KG1 (cell line): ENCODE measurements at regions not wholly inside any gene's neighbourhood (a gene's known extent, or its start where the extent isn't known, plus 50 kb on each side); places are given as distances from the start of the nearest gene placed in this dataset.

Experiments
- DNase-seq: peaks from one replicate; lab custom pipeline; 2025; lab: John Stamatoyannopoulos, UW

DNA sequence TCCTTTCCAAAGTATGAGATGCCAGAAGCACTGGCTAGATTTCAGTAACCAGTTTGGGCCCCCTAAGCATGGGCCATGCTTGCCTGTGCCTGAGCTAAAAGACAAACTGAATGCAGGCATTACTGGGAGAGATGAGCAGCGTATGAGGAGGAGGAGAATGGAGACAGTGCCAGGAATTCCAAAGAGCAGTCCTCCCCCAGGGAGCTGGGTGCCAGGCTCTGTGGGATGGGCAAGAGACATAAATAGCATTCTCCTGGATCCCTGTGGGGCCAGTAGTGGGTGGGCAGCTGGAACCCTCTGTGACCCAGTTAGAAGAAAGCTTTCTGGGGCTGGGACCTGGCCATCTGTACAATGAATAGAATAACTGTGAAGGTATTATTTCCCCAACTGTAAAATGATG, 235.6 kb downstream of the KCNA4 start:
- no peak for DNase-seq

GRCh38 chr11:29780756-29781155, 236.1 kb downstream of the KCNA4 start:
- DNase-seq, result no peak

GRCh38 chr11:29773656-29774264, 243.1 kb downstream of the KCNA4 start:
- no peak for DNase-seq

DNA sequence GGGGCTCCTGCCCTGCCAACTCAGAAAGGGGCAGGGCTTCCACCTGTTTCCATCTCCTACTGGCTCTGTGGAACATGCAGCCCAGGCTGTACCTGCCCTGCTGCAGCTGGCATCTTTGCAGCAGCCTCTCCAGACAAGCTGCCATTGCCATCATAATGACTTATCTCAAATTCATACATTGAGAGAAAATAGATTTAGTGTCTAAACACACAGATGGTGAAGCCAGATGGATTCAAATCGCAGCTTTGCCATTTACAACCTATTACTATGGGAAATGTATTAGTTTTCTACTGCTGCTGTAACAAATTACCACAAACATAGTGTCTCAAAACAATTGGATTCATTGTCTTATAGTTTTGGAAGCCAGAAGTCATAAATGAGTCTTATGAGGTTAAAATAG, 260.0 kb downstream of the KCNA4 start:
- no peak for DNase-seq

DNA sequence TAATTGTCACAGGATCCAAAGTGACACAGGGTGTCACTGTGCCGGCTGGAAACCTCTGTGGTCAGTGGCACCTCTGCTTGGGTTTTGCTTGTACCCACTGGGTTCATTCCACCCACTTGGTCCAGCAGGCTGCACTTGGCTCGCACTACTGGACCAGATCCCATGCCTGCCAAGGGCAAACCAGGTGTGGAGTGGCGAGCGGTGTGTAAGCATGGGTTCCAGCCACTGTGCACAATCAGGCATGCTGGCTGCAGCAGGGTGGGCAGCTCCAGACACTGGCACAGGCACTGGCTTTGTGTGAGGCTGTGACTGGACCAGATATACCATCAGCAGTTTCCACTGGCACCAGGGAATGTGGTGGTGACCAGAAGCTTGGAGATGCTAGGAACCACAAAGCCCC, 261.4 kb downstream of the KCNA4 start:
- DNase-seq, result no peak

GRCh38 chr11:29751618-29752017, 265.2 kb downstream of the KCNA4 start:
- no peak for DNase-seq

GRCh38 chr11:29750392-29750791, 266.4 kb downstream of the KCNA4 start:
- no peak for DNase-seq

GRCh38 chr11:29734287-29734686, 282.5 kb downstream of the KCNA4 start:
- no peak for DNase-seq

GRCh38 chr11:29713831-29714320, 303.0 kb downstream of the KCNA4 start:
- DNase-seq, result no peak

GRCh38 chr11:29712616-29713015, 304.2 kb downstream of the KCNA4 start:
- no peak for DNase-seq

DNA sequence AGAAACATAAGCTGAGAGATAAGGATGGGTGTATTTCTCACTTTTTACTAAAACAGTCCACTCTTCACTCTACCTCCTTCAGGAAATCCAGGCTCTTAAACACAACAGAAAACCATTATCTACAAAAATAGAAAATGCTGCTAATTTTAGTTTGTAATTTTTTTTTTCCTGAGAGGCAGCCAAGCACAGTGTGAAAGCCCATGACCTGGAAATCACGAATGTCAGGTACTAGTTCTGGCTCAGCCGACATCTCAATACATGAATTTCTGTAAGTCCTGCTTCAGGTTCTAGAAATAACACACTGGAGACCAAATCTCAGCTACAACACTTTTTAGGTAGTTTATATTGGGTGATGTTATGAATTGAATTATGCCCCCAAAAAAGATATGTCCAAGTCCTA, 308.9 kb downstream of the KCNA4 start:
- DNase-seq, result no peak

GRCh38 chr11:29685361-29685760, 331.5 kb downstream of the KCNA4 start:
- no peak for DNase-seq

DNA sequence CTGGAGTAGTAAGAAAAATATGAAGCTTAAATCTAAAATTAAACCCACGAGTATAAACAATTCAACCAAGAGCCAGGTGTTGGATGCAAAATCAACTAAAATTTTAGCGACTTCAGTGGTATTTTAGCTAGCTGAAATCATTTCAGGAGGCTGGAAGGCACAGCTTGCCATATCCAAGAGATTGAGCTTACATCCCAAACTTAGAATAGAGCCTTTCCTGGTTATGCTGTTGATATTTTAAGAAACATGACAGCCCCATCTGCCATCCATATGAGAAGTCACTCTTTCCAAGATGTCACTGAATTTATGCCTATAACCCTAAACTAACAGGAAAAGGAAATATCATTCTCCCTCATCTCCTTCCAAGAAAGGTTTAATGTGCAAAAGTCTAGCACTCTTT, 334.0 kb downstream of the KCNA4 start:
- no peak for DNase-seq

GRCh38 chr11:29679996-29680395, 336.8 kb downstream of the KCNA4 start:
- no peak for DNase-seq

- DNase-seq, result no peak
These were observed 339.8 kb downstream of the KCNA4 start for GRCh38 chr11:29676993-29677392.

- DNase-seq, result no peak
These were observed 347.5 kb downstream of the KCNA4 start for GRCh38 chr11:29669310-29669709.

GRCh38 chr11:29657709-29658108, 359.1 kb downstream of the KCNA4 start:
- DNase-seq, result no peak

DNA sequence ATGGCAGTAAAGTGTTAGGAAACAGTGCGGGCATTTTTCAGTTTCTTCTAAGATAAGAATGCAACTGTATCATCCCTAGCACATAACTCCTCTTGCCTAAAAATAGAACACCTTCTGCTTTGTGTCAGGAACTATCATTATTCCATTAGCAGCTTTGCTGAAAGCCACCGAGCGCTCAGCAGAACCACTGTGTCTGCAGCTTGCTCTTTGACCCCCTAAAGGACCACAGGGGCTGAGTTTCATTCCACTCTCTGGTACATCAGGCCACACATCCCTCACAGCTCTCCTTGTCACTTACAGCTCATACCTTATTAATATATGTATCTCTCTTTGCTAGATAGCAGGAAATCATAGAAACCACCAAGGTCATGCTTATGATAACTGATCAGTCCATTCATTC, 360.2 kb downstream of the KCNA4 start:
- no peak for DNase-seq

GRCh38 chr11:29645373-29645772, 371.5 kb downstream of the KCNA4 start:
- no peak for DNase-seq

- no peak for DNase-seq
These were observed 375.6 kb downstream of the KCNA4 start for GRCh38 chr11:29641201-29641600.

DNA sequence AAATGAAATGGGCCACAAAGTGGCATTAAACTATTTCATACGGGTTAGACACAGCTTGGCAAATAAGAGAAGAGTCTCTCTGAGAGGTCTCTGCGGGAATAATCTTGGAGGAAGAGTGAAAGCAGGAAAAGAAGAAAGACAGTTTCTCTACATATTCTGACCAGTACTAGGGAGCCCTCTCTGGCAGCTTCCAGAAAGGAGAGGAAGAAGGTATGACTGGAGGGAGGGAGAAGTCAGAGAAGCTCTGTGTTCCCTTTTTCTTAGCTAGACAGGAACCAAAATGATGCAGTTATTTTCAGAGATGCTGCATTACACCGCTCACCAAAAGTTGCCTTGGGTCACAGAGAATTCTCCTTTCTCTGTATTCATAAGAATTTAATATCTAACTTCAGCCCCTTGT, 382.1 kb downstream of the KCNA4 start:
- no peak for DNase-seq

DNA sequence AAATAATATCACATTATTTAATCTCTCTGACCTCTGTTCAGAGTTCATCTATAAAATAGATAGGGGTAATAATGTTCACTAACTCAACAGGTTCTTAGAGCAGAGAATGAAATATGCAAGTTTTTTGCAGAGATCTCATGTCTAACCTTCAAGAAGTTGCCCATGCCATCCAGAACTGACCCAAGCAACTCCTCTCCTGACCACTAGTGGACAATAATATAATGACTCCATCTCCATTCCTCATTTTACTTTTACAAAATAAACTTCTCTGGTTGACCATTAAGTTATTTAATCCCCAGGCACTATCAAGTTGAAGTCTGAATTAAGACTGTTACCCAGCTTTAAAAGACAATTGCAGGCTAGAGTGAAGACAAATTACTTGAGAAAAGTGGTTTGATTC, 382.6 kb downstream of the KCNA4 start:
- no peak for DNase-seq

DNA sequence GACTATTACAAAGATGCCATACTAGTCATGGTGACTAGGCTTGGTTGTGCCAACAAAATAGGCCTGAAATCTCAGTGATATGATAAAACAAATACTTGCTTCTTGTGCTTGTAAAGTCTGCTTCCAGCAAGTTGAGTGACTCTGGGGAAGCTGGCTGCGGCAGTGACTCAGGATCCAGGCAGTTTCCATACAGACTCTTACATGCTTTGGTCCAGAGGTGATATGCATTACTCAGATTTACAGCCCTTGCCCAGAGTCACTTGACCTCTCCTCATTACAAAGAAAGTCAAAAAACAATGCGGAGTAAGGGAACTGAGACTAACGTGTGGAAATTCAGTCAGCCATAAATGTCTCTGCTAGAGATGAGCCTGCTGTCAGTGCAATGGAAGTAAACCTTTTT, 387.5 kb downstream of the KCNA4 start:
- no peak for DNase-seq

DNA sequence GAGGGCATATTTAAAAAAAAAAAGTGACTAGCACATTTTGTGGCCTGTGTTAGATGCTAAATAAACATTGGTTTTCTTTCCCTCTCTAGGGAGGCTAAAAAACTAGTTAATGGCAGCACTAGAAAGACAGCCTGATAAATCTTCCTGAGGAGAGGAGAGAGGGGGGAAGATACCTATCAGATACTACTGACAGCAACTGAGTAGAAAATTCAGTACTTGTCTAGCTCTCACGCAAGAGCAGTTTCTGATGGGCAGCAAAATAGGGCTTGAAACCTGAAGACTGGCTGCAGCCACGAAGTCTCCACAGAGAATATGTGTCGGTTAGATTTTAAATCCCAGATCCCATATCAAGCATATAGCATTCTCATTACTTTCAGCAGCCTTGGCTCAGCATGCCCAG, 388.2 kb downstream of the KCNA4 start:
- no peak for DNase-seq

GRCh38 chr11:29627541-29627940, 389.3 kb downstream of the KCNA4 start:
- DNase-seq, result no peak
